ENCODE measurements at regions not wholly inside any gene's neighbourhood (a gene's known extent, or its start where the extent isn't known, plus 50 kb on each side); places are given as distances from the start of the nearest gene placed in this dataset.

DNA sequence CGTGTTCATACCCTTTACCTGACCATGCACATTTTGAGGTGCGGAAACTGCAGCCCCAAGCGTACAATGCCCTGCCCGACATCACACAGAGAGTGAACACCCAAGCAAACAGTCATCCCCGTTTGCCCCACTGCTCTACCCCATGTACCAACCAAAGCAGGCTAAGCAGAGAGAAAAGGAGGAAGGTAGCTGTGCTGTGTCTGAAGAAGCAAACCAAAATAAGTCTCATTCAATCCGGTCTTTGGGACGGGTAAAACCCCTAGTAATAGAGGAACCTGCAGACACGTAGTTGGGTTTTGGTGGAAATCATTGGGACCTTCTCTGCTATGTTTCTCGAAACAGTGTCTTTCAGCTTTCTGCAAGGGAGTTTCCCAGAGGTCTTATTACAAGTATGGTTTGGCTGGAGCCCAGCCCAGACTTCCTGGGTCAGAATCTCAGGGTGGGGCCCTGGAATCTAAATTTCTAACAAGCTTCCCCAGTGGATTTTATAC, 164.6 kb upstream of the HES1 start:
- DNase-seq = no peak
- Mint-ChIP-seq H3K36me3 (ENCODE audit: low read depth) (no peaks in the 10 kb centered on the region), H3K4me3 (no peak overlapping the region), H3K27ac (peak overlapping the region; percentile 23), H3K9me3 (no peaks in the 10 kb centered on the region), H3K27me3 (peaks cover 69% of the 10 kb centered on the region), H3K4me1 (ENCODE audit: low read depth) (peaks cover 14% of the 10 kb centered on the region)

DNA sequence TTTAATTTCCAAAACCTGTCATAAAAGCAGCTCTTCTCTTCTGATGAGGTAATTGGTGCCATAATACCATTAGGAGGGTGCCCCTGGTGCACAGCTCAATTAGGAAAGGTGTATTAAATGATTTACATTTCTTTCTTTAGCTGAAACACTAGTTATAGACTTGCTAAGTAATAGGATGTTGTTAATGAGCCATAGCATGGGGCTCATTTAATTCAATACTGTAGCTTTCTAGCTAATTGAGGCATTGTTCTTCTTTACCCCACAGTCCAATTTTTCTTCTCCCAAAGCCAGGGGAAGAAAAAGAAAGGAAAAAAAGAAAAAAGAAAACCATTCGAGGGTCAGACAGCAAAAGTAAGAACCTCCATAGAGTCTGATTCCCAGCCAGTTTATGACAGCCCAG, 164.0 kb upstream of the HES1 start:
- DNase-seq = no peak
- peaks cover 65% of the 10 kb centered on the region for H3K27me3 Mint-ChIP-seq
- peaks cover 14% of the 10 kb centered on the region for H3K4me1 Mint-ChIP-seq (ENCODE audit: low read depth)
- H3K9me3 Mint-ChIP-seq = no peaks in the 10 kb centered on the region
- no peak overlapping the region for H3K27ac Mint-ChIP-seq
- H3K36me3 Mint-ChIP-seq (ENCODE audit: low read depth) = no peaks in the 10 kb centered on the region
- H3K4me3 Mint-ChIP-seq = no peak overlapping the region

DNA sequence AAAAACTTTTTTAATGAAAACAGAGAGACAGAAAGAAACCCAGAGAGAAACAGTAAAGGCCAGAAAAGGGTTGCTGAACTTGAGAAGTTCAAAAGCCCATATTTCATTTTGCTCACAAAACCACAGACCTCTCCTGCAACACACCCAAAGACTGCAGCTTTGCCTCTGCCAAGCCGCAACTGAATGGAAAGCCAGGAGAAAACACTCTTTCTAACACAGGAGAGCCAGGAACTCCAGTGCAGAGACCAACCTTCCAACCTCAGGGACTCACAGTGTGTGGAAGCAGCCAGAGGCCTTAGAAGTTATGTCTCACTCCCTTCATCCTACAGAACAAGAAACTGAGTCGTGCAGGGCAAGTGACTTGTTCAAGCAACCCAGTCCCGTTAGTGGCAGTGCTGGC, 163.1 kb upstream of the HES1 start:
- Mint-ChIP-seq H3K27me3 (peaks cover 67% of the 10 kb centered on the region), H3K27ac (no peak overlapping the region), H3K36me3 (ENCODE audit: low read depth) (no peaks in the 10 kb centered on the region), H3K9me3 (no peaks in the 10 kb centered on the region), H3K4me3 (no peak overlapping the region), H3K4me1 (ENCODE audit: low read depth) (peaks cover 14% of the 10 kb centered on the region)
- DNase-seq = no peak

DNA sequence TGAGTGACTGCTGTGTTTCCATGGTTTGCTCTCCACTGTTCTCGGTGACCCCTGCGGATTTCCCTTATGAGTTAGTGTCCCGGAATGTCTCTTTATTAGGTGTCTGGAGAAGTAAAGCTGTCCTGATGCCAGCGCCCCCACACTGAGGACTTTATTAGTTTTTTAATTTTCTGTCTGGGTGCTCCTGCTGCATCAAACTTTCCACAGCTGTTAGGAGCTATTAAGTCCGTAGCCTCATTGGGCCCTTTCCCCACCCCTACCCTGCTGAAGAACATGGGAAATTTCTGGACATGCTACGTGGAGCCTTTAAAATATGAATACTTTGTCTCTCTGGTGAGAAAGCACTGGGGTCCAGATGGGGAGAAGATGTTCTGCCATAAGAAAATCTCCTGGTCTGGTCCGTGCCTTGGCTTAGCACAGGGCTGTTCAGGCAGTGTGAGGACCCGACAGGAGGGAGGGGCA, 161.7 kb upstream of the HES1 start:
- peaks cover 68% of the 10 kb centered on the region for H3K27me3 Mint-ChIP-seq
- no peaks in the 10 kb centered on the region for H3K9me3 Mint-ChIP-seq
- H3K36me3 Mint-ChIP-seq (ENCODE audit: low read depth) = no peaks in the 10 kb centered on the region
- H3K4me1 Mint-ChIP-seq (ENCODE audit: low read depth) = peaks cover 14% of the 10 kb centered on the region
- no peak overlapping the region for H3K4me3 Mint-ChIP-seq
- no peak for DNase-seq
- no peak overlapping the region for H3K27ac Mint-ChIP-seq

DNA sequence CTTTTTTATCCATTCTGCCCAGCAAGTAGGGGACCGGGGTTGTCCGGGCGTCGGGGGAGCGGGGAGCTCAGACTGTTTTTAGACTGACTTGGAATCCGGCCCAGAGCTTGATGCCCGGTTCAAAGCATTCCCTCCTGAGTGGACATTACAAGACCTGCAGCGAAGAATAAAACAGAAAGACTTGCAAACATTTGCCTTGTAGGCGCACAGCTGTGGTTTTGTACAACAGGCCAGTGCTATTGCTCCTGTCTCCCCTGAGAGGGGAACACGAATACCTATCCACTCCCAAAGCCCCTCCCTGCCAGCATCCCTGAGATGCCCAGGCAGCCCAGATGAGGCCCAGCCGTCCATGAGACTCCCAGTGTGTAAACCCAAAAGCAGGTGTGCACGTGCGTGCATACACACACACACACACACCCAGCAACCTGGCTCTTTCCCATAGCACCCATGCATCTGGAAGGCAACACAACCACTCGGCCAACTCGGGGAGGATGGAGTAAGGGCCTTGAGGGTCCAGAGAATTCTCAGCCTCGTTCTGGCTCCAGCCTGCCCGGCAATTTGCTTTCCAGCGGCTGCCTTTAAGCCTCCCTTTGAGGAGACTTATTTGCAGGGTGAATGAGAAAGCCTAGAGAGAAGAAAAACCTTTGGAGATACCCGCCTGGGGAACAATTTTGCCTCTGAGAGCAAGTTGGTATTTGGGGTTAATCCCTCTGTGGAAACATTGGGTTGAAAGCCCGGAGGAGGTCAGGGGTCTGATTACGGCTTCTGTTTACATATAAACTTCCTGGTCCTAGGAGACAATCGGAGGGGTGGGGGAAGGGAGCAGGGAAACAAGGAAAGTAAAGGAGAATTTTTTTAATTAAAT, 161.0 kb upstream of the HES1 start:
- no peaks in the 10 kb centered on the region for H3K9me3 Mint-ChIP-seq
- no peaks in the 10 kb centered on the region for H3K36me3 Mint-ChIP-seq (ENCODE audit: low read depth)
- H3K4me3 Mint-ChIP-seq = no peak overlapping the region
- peaks cover 14% of the 10 kb centered on the region for H3K4me1 Mint-ChIP-seq (ENCODE audit: low read depth)
- H3K27ac Mint-ChIP-seq = no peak overlapping the region
- no peak for DNase-seq
- peaks cover 65% of the 10 kb centered on the region for H3K27me3 Mint-ChIP-seq

DNA sequence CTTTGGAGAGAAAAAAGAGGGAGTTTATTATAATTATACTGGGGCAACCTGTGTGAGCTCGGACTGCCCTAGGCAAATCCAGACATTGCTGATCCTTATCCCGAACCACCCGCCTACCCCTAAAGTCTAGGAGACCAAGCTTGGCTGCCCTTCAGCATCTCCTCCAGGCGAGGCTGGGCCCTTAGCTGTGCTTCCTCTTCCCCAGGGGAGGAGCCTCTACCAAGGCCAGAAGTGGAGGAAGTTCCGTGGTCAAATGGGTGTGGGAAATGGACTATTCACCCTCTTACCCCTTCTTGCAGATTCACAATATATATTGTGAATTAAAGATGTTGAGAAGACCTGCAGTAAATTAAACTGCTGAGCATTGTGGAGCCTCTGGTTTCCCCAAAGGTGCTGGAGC, 158.3 kb upstream of the HES1 start:
- H3K27me3 Mint-ChIP-seq = peaks cover 48% of the 10 kb centered on the region
- no peaks in the 10 kb centered on the region for H3K9me3 Mint-ChIP-seq
- H3K4me1 Mint-ChIP-seq (ENCODE audit: low read depth) = no peaks in the 10 kb centered on the region
- no peak overlapping the region for H3K4me3 Mint-ChIP-seq
- DNase-seq = no peak
- no peak overlapping the region for H3K27ac Mint-ChIP-seq
- no peaks in the 10 kb centered on the region for H3K36me3 Mint-ChIP-seq (ENCODE audit: low read depth)

DNA sequence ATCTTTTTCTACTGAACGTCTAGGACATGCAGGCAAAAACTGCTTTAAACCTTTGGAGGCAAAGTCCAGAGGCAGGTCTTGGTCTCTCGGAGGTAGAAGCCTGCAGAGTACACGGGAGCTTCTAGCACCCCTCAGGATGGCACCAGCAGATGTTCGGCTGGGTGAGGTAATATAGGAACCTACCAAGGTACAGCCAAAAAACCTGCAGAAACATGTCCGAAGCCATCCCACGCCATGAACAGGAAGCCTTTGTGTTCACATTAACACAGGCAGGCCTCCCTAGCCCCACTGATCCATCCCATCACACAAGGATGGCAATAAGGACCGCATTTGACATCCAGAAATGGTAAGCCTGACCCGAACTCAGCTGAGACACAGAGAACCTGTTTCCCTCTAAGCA, 157.9 kb upstream of the HES1 start:
- DNase-seq = no peak
- no peaks in the 10 kb centered on the region for H3K9me3 Mint-ChIP-seq
- H3K27me3 Mint-ChIP-seq = peaks cover 43% of the 10 kb centered on the region
- no peaks in the 10 kb centered on the region for H3K4me1 Mint-ChIP-seq (ENCODE audit: low read depth)
- H3K36me3 Mint-ChIP-seq (ENCODE audit: low read depth) = no peaks in the 10 kb centered on the region
- H3K27ac Mint-ChIP-seq = no peak overlapping the region
- H3K4me3 Mint-ChIP-seq = no peak overlapping the region

DNA sequence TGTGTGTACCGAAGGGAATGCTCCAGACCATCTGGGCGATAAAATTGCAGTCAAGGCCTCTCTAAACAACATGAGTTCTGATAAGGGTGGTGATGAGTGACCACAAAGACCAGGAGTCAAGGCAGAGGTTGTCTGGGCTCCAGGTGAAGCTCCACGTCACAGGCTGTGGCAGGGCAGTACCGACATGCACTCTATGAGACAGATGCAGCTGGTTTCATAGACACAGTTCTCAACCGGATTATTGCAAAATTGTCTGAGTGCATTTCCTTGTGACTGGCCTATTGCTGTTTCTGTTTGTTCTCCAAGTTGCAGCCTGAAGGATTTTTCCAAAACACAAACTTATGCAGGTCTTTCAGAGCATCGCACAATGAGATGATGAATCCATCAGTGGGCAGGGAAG, 157.5 kb upstream of the HES1 start:
- no peaks in the 10 kb centered on the region for H3K36me3 Mint-ChIP-seq (ENCODE audit: low read depth)

DNA sequence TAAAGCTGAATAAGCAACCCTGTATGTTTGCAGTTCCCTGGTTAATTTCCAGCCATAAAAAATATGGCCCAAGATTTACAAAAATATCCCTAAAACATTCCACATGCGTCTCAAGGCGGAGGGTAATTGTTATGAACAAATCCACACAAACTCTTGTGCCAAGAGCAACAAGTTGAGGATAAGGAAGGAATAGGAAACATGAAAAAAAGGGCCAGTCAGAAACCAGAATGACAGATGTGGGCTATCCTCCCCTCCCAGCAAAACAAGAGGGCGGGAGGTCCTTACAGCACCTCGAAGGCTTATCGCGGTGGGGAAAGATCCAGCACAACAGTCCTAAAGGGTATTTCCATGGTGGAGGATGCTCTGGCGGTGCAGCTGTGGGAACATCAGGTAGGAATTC, 155.6 kb upstream of the HES1 start:
- Mint-ChIP-seq H3K36me3 (ENCODE audit: low read depth) (no peaks in the 10 kb centered on the region), H3K27ac (no peak overlapping the region), H3K4me3 (no peak overlapping the region), H3K27me3 (peaks cover 23% of the 10 kb centered on the region), H3K9me3 (no peaks in the 10 kb centered on the region), H3K4me1 (ENCODE audit: low read depth) (no peaks in the 10 kb centered on the region)
- DNase-seq = no peak

More for the DNA sequence above, 157.5 kb upstream of the HES1 start:
- Mint-ChIP-seq H3K4me1 (ENCODE audit: low read depth) (no peaks in the 10 kb centered on the region), H3K9me3 (no peaks in the 10 kb centered on the region), H3K27ac (no peak overlapping the region), H3K4me3 (no peak overlapping the region), H3K27me3 (peaks cover 41% of the 10 kb centered on the region)
- DNase-seq = no peak

DNA sequence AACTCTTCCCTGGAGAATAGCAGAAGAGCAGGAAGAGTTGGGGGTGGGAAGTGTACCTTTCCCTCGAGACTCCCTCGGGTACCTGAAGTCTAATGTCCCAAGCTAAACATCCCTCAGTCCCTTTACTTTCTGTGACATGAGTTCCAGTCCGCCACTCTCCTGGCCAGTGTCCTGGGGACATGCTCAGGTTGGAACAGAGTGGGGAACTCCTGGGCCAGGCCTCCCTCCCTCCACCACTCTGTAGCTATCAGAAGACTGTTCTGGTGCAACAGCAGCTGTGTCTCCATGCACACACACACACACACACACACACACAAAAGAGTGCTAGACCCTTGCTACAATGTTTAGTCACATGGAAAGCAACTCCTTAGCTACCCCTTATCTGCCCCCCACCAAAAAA, 155.0 kb upstream of the HES1 start:
- DNase-seq = no peak
- Mint-ChIP-seq H3K36me3 (ENCODE audit: low read depth) (no peaks in the 10 kb centered on the region), H3K4me3 (no peak overlapping the region), H3K27ac (no peak overlapping the region), H3K9me3 (no peaks in the 10 kb centered on the region), H3K27me3 (peaks cover 23% of the 10 kb centered on the region), H3K4me1 (ENCODE audit: low read depth) (no peaks in the 10 kb centered on the region)

DNA sequence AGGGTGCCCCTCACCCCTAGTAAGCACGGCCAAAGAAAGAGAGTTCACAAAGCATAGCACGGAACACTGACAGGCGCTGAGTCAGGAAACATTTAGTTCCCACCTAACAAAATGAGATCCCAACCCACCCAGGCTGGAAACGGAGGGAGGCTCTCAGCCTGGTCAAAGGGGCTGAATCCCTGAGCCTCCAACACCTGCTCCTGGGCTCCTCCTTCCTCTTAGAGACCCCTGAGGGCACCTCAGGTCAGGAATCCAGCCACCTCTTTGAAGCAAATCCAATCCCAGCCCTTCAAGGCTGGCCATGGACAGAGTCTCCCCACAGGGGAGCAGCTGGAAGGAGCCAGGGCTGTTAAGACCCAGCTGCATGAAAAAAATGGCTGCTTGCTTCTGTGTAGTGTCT, 154.4 kb upstream of the HES1 start:
- H3K27me3 Mint-ChIP-seq = peaks cover 28% of the 10 kb centered on the region
- no peak overlapping the region for H3K4me3 Mint-ChIP-seq
- no peaks in the 10 kb centered on the region for H3K4me1 Mint-ChIP-seq (ENCODE audit: low read depth)

DNA sequence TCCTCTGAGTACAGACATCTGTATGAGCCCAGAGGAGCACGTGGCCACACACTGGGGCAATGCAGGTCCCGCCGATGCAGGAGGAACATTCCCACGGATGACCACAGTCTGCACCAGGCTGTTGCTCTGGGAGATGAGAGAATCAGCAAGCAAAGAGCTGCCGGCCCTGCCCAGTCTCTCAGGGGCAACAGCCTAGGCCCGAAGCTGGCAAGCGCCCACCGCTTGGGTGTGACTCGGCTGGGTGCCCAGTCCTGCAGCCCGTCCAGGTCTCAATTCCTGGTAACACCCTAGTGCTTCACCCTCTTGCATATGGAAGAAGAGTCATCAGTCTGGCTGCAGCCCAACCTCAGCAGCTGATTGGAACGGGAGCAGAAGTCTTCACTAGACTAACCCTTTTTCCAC, 153.7 kb upstream of the HES1 start:
- Mint-ChIP-seq H3K27ac (no peak overlapping the region), H3K36me3 (ENCODE audit: low read depth) (no peaks in the 10 kb centered on the region), H3K27me3 (peaks cover 26% of the 10 kb centered on the region), H3K9me3 (no peaks in the 10 kb centered on the region), H3K4me1 (ENCODE audit: low read depth) (no peaks in the 10 kb centered on the region), H3K4me3 (no peak overlapping the region)
- no peak for DNase-seq

More for the DNA sequence above, 154.4 kb upstream of the HES1 start:
- H3K36me3 Mint-ChIP-seq (ENCODE audit: low read depth) = no peaks in the 10 kb centered on the region
- DNase-seq = no peak
- H3K9me3 Mint-ChIP-seq = no peaks in the 10 kb centered on the region
- H3K27ac Mint-ChIP-seq = no peak overlapping the region

DNA sequence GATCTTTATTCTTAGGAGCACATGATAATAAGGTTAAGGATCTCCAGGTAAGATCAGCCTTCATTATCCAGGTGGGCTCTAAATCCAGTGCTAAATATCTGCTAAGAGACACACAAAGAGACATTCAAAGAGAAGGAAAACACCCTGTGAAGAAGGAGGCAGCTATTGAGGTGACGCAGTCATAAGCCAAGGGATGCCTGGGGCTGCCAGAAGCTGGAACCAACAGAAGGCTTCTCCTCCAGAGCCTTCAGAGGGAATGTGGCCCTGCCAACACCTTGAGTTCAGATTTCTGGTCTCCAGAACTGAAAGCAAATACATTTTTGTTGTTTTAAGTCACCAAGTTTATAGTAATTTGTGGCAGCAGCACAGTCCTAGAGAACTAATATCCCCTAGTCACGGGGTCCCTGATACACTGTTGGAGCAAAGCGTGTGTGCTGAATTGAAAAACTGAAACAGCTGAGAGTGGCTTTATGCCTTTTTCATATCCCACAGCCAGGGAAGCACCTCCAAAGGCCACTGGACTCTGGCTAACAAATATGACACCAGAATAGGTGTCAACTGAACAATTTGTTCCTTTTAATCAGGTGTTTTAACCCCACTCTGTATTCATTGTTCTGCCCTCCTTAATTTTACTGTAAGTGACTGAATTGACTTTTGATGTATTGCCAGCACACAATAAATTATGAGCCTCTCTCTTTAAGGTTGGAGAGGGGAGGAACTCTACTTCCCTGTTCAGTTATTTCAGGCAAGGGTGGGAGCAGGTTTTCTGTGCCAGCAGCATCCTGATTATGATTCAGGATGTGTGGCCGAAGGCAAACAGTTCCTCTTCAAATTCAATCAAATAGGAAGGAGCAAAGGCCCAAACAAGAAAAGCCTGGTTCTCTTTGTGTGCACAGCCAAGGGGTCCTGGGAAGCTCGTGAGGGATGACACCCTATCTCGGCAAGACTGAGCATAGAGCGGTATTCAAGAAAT, 151.8 kb upstream of the HES1 start:
- no peaks in the 10 kb centered on the region for H3K9me3 Mint-ChIP-seq
- H3K27me3 Mint-ChIP-seq = peaks cover 19% of the 10 kb centered on the region
- no peak for DNase-seq
- H3K36me3 Mint-ChIP-seq (ENCODE audit: low read depth) = no peaks in the 10 kb centered on the region
- no peaks in the 10 kb centered on the region for H3K4me1 Mint-ChIP-seq (ENCODE audit: low read depth)
- H3K4me3 Mint-ChIP-seq = no peak overlapping the region
- H3K27ac Mint-ChIP-seq = no peak overlapping the region

DNA sequence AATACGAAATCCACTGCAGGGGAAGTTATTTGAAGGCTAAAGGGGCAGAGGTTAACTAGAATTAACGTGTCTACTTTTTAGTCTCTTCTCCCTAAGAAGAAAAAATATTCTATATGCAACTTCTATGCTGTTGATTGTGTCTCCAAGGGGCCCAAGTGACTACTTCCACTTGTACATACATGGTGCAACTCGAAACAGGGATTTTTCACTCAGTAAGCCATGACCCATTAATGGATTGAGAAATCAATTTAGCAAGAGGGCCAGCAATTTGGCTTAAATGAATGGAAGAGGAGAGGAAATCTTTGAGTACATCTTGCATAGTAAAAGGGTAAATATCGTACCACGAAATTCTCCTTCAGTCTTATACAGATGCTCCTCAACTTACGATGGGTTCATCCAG, 151.1 kb upstream of the HES1 start:
- H3K36me3 Mint-ChIP-seq (ENCODE audit: low read depth) = no peaks in the 10 kb centered on the region
- no peaks in the 10 kb centered on the region for H3K4me1 Mint-ChIP-seq (ENCODE audit: low read depth)
- peaks cover 16% of the 10 kb centered on the region for H3K27me3 Mint-ChIP-seq
- no peak for DNase-seq
- no peak overlapping the region for H3K27ac Mint-ChIP-seq
- no peaks in the 10 kb centered on the region for H3K9me3 Mint-ChIP-seq
- H3K4me3 Mint-ChIP-seq = no peak overlapping the region

DNA sequence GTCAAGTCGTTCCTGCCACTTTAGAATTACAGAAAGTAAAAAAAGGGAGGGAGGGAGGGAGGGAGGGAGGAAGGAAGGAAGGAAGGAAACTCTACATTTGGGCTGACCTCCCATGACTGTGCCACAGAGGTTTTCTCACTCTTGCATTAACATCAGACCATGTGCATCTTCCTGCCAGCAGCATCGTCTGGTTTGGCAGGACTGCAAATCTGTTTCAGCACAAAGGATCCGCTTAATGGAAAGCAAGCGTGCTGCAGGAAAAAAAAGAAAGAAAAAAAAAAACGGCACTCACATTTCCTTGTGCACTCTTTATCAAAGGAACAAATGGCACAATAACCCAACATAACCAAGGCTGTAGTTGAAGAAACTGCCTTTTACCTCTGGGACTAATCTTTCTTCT, 148.8 kb upstream of the HES1 start:
- no peaks in the 10 kb centered on the region for H3K36me3 Mint-ChIP-seq (ENCODE audit: low read depth)
- peaks cover 11% of the 10 kb centered on the region for H3K27me3 Mint-ChIP-seq
- H3K4me3 Mint-ChIP-seq = no peak overlapping the region
- no peaks in the 10 kb centered on the region for H3K4me1 Mint-ChIP-seq (ENCODE audit: low read depth)
- no peak overlapping the region for H3K27ac Mint-ChIP-seq
- H3K9me3 Mint-ChIP-seq = no peaks in the 10 kb centered on the region
- no peak for DNase-seq

Measured in activated T-cell treated with anti-CD3 and anti-CD28 coated beads, Interleukin-2, amount 50 U/mL, for 24 hours (primary cell).